K562 (cell line): ENCODE measurements at regions not wholly inside any gene's neighbourhood (a gene's known extent, or its start where the extent isn't known, plus 50 kb on each side); places are given as distances from the start of the nearest gene placed in this dataset.

ENCODE experiments used
- ATAC-seq: fragments of 200-7000 bp; cut with Tn5 transposase; 3 replicates; pipeline ENCODE4 v1.9.1; 2020; ENCODE audit warnings: moderate library complexity
- BruUV-seq: library from RNA; stranded (reverse); fragments of 400-500 nt; replicated peaks from 2 replicates; lab custom pipeline; 2021; lab: Mats Ljungman, UMichigan
- CTCF ChIA-PET: fragments of 300-600 bp; formaldehyde crosslinking; extraction: SDS; loops from one replicate; lab custom pipeline; 2021; ENCODE audit warnings: low intra/inter-chr PET ratio; lab: Yijun Ruan, JAX
- POLR2A ChIA-PET: fragments of 300-600, 350-650 bp; sonication (Branson Sonifier 250); formaldehyde crosslinking; extraction: SDS; loops from one replicate; lab custom pipeline; 2021; ENCODE audit warnings: antibody characterized with exemption, inconsistent platforms; lab: Yijun Ruan, JAX
- DNase-seq, 4 experiments: peaks; one replicate each; pipeline versions ENCODE4 v3.0.0 to v3.0.0-alpha.2; 2011 to 2018; ENCODE audit warnings: low spot score in 3 of 4, mixed read lengths in 3 of 4; ENCODE audit errors: extremely low read depth in 1 of 4
- FAIRE-seq: peaks from 2 replicates; lab custom pipeline; 2011; peaks lifted over from hg19 to GRCh38; lab: Jason Lieb, UNC
- H2AFZ ChIP-seq: 2 replicates; pipeline ENCODE4 v1.6.0; 2011; ENCODE audit warnings: low read depth, low read length, control low read depth, inconsistent platforms
- H3K27ac ChIP-seq: fragments of 200-600 bp; 3 replicates; pipeline ENCODE4 v1.8.0; 2011; ENCODE audit warnings: low read depth, mild to moderate bottlenecking, control low read depth, inconsistent platforms, low read length, moderate library complexity, mixed read lengths; ENCODE audit errors: extremely low read depth
- H3K27me3 ChIP-seq, 2 experiments: fragments of 300-600 bp in 1 of 2; 2 replicates in 1 of 2; 3 replicates in 1 of 2; pipeline versions ENCODE4 v1.6.0 to v1.8.0; 2011; ENCODE audit warnings: inconsistent platforms in 2 of 2, low read length in 2 of 2, mild to moderate bottlenecking in 1 of 2, mixed read lengths in 1 of 2, moderate library complexity in 1 of 2; ENCODE audit not compliant: control insufficient read depth in 2 of 2, insufficient read depth in 2 of 2
- H3K36me3 ChIP-seq: fragments of 300-600 bp; 3 replicates; pipeline ENCODE4 v1.8.0; 2011; ENCODE audit warnings: mild to moderate bottlenecking, low read length, inconsistent platforms; ENCODE audit not compliant: control insufficient read depth, insufficient read depth
- H3K4me1 ChIP-seq, 2 experiments: fragments of 200-600 bp in 1 of 2; replicated peaks in 1 of 2; 2 replicates in 1 of 2; 3 replicates in 1 of 2; pipeline versions ENCODE4 v1.5.1 to v1.8.0; 2011; ENCODE audit warnings: inconsistent platforms in 2 of 2, low read length in 2 of 2, mild to moderate bottlenecking in 1 of 2, mixed read lengths in 1 of 2, moderate library complexity in 1 of 2; ENCODE audit not compliant: control insufficient read depth in 2 of 2, insufficient read depth in 2 of 2
- H3K4me2 ChIP-seq: 2 replicates; pipeline ENCODE4 v1.6.1; 2011; ENCODE audit warnings: low read length, control low read depth, inconsistent platforms, mixed read lengths; ENCODE audit not compliant: insufficient read depth
- H3K4me3 ChIP-seq: fragments of 200-600 bp; sonication (generic), shearing (Covaris generic); 2 replicates; pipeline ENCODE4 v1.5.1; 2016; ENCODE audit warnings: control low read depth, inconsistent platforms
- H3K79me2 ChIP-seq: fragments of 200-600 bp; 3 replicates; pipeline ENCODE4 v1.8.0; 2011; ENCODE audit warnings: low read length, inconsistent platforms; ENCODE audit not compliant: control insufficient read depth, insufficient read depth
- H3K9ac ChIP-seq, 2 experiments: 2 replicates each; pipeline versions ENCODE4 v1.6.0 to v1.6.1; 2011; ENCODE audit warnings: low read depth in 2 of 2, low read length in 2 of 2, control low read depth in 1 of 2, inconsistent platforms in 1 of 2, mild to moderate bottlenecking in 1 of 2, mixed read lengths in 1 of 2; ENCODE audit not compliant: insufficient read depth in 1 of 2
- H3K9me1 ChIP-seq: one replicate; pipeline ENCODE4 v1.6.0; 2011; ENCODE audit warnings: inconsistent platforms, mild to moderate bottlenecking, low read length, moderate library complexity; ENCODE audit not compliant: control insufficient read depth, insufficient read depth
- H3K9me3 ChIP-seq: replicated peaks from 2 replicates; pipeline ENCODE4 v1.5.1; 2011; ENCODE audit warnings: low read depth, low read length, inconsistent platforms; ENCODE audit not compliant: control insufficient read depth, insufficient read depth
- H4K20me1 ChIP-seq: replicated peaks from 2 replicates; pipeline ENCODE4 v1.6.1; 2011; ENCODE audit warnings: low read length, inconsistent platforms, mixed read lengths; ENCODE audit not compliant: control insufficient read depth, insufficient read depth
- CBX5 ChIP-seq: IDR thresholded peaks from 2 replicates; pipeline ENCODE4 v1.6.1; 2014; ENCODE audit warnings: low read depth, borderline replicate concordance
- CSDE1 ChIP-seq, 2 experiments: fragments of 450-650 bp; IDR thresholded peaks; 2 replicates each; pipeline ENCODE4 v1.6.1; 2016; ENCODE audit warnings: mild to moderate bottlenecking in 1 of 2
- KLF13 ChIP-seq: fragments of 450-650 bp; IDR thresholded peaks from 2 replicates; pipeline ENCODE4 v1.6.1; 2016; ENCODE audit warnings: missing genetic modification characterization, low read depth, mild to moderate bottlenecking, missing compliant biosample characterization, moderate library complexity, borderline replicate concordance
- L3MBTL2 ChIP-seq: fragments of 450-650 bp; IDR thresholded peaks from 2 replicates; pipeline ENCODE4 v1.6.1; 2016; ENCODE audit warnings: mild to moderate bottlenecking, moderate library complexity
- NEUROD1 ChIP-seq: fragments of 150-350 bp; IDR thresholded peaks from 2 replicates; pipeline ENCODE4 v1.6.1; 2014; ENCODE audit warnings: borderline replicate concordance, low read length, low read depth; ENCODE audit not compliant: partially characterized antibody
- NFIC ChIP-seq: fragments of 450-650 bp; IDR thresholded peaks from 2 replicates; pipeline ENCODE4 v1.6.1; 2017; ENCODE audit warnings: mild to moderate bottlenecking, inconsistent platforms
- NFYB ChIP-seq: IDR thresholded peaks from 2 replicates; pipeline ENCODE4 v1.6.1; 2011; ENCODE audit warnings: mild to moderate bottlenecking, moderate library complexity; ENCODE audit not compliant: insufficient read length; ENCODE audit errors: extremely low read depth
- RUNX1 ChIP-seq: sonication (generic); IDR thresholded peaks from 2 replicates; pipeline ENCODE4 v1.6.1; 2016; ENCODE audit warnings: antibody characterized with exemption, low read depth
- SAFB2 ChIP-seq: fragments of 200-400 bp; formaldehyde crosslinking; IDR thresholded peaks from 2 replicates; pipeline ENCODE4 v1.6.1; 2018; ENCODE audit warnings: borderline replicate concordance, low read length, low read depth, moderate library complexity; ENCODE audit not compliant: severe bottlenecking
- XRCC4 ChIP-seq: IDR thresholded peaks from one replicate; pipeline ENCODE4 v1.6.1; 2011; ENCODE audit not compliant: insufficient read depth, insufficient read length; ENCODE audit errors: extremely low read depth
- WGBS: fragments of 100-300 bp; shearing (Covaris generic); methylation state at CpG from one replicate; pipeline ENCODE4 v1.1.6; 2016; ENCODE audit warnings: low coverage, mixed read lengths; ENCODE audit not compliant: insufficient coverage; ENCODE audit errors: missing lambda C conversion rate; 5-methylcytosine and 5-hydroxymethylcytosine counted together
- in situ Hi-C: fragments of 300-500 bp; cut with MboI; formaldehyde crosslinking; loops from 4 replicates; pipeline ENCODE4 v1.15.0; 2018; ENCODE audit warnings: inconsistent platforms, mixed read lengths
- intact Hi-C: fragments of 100-400 bp; cut with micrococcal nuclease; formaldehyde crosslinking; loops from 2 replicates; pipeline ENCODE4 v1.14.2; 2022
- TF ChIP-seq, protein P1 (sequence below): fragments of 250-450 bp; sonication (Bioruptor Pico); IDR thresholded peaks from 2 replicates; pipeline ENCODE4 v1.6.1; 2021; ENCODE audit warnings: mild to moderate bottlenecking
- TF ChIP-seq, protein P2 (sequence below), 3 experiments: fragments of 200-800 bp in 1 of 3; fragments of 250-450 bp in 1 of 3; fragments of 450-650 bp in 1 of 3; sonication (Bioruptor Pico) in 1 of 3; sonication (Bioruptor generic) in 1 of 3; formaldehyde crosslinking in 1 of 3; IDR thresholded peaks; 2 replicates each; pipeline versions ENCODE4 v1.6.1 to v1.8.0; 2016 to 2022; ENCODE audit warnings: mild to moderate bottlenecking in 2 of 3, missing genetic modification characterization in 2 of 3, missing compliant biosample characterization in 1 of 3, moderate library complexity in 1 of 3
- TF ChIP-seq, protein P3 (sequence below): IDR thresholded peaks from 3 replicates; pipeline ENCODE4 v1.6.1; 2011; ENCODE audit warnings: borderline replicate concordance, mild to moderate bottlenecking; ENCODE audit not compliant: insufficient read length, insufficient read depth
- TF ChIP-seq, protein P4 (sequence below): sonication (generic); formaldehyde crosslinking; IDR thresholded peaks from 2 replicates; pipeline ENCODE4 v1.8.1; 2022; ENCODE audit warnings: missing genetic modification reagents

DNA sequence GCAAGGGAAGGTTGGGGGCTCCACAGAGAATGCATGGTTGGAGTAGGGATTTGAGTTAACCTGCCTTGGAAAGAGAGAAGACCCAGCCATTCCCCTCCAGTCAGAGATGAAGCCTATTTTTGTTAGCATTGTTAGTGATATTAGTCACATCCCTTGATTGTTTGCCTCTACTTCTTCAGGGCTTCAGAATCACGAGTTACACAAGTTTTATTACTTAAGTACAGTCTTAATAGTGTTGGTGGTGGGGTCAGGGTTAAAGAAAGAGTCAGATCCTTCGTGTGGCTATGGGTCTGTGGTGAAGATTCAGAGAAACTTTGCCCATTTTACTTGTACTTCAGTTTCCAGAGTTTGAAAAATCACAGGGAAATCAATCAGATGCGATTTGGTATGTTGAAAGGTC lies 363.1 kb downstream of the LRIG3 start:
- H3K9me3 ChIP-seq = no peaks in the 10 kb centered on the region
- H3K4me1 ChIP-seq = no peaks in the 10 kb centered on the region
- DNase-seq (no peak), FAIRE-seq (no peak), ATAC-seq (no peak)
- H3K4me3 ChIP-seq = no peak overlapping the region
- POLR2A ChIA-PET = no interaction called here
- no peaks in the 10 kb centered on the region for H4K20me1 ChIP-seq
- no peaks in the 10 kb centered on the region for H3K9me1 ChIP-seq
- no peak overlapping the region for H3K4me2 ChIP-seq
- WGBS = 2% methylated on average over 3 of the region's 3 CpGs
- H3K9ac ChIP-seq = no peak overlapping the region
- CTCF ChIA-PET = no interaction called here
- intact Hi-C loops (no loop called here), in situ Hi-C loops (no loop called here)
- no peaks in the 10 kb centered on the region for H3K36me3 ChIP-seq
- no TSS peak for BruUV-seq
- H3K27me3 ChIP-seq = no peaks in the 10 kb centered on the region
- no peak overlapping the region for H2AFZ ChIP-seq
- H3K27ac ChIP-seq = no peak overlapping the region
- H3K79me2 ChIP-seq = no peaks in the 10 kb centered on the region
- TF ChIP-seq NEUROD1 = no peak
- TF ChIP-seq XRCC4 = no peak
- TF ChIP-seq, protein P1, sequence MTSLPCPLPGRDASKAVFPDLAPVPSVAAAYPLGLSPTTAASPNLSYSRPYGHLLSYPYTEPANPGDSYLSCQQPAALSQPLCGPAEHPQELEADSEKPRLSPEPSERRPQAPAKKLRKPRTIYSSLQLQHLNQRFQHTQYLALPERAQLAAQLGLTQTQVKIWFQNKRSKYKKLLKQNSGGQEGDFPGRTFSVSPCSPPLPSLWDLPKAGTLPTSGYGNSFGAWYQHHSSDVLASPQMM (CRISPR knock-in tag) = no peak
- TF ChIP-seq KLF13 (tag) = no peak
- no peak for TF ChIP-seq SAFB2
- no peak for TF ChIP-seq NFYB
- no peak for TF ChIP-seq L3MBTL2
- TF ChIP-seq, protein P2, sequence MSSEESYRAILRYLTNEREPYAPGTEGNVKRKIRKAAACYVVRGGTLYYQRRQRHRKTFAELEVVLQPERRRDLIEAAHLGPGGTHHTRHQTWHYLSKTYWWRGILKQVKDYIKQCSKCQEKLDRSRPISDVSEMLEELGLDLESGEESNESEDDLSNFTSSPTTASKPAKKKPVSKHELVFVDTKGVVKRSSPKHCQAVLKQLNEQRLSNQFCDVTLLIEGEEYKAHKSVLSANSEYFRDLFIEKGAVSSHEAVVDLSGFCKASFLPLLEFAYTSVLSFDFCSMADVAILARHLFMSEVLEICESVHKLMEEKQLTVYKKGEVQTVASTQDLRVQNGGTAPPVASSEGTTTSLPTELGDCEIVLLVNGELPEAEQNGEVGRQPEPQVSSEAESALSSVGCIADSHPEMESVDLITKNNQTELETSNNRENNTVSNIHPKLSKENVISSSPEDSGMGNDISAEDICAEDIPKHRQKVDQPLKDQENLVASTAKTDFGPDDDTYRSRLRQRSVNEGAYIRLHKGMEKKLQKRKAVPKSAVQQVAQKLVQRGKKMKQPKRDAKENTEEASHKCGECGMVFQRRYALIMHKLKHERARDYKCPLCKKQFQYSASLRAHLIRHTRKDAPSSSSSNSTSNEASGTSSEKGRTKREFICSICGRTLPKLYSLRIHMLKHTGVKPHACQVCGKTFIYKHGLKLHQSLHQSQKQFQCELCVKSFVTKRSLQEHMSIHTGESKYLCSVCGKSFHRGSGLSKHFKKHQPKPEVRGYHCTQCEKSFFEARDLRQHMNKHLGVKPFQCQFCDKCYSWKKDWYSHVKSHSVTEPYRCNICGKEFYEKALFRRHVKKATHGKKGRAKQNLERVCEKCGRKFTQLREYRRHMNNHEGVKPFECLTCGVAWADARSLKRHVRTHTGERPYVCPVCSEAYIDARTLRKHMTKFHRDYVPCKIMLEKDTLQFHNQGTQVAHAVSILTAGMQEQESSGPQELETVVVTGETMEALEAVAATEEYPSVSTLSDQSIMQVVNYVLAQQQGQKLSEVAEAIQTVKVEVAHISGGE (CRISPR knock-in tag; IDR thresholded peaks at IDR 0.05) = no peak
- no peak for TF ChIP-seq RUNX1
- no peak for TF ChIP-seq NFIC
- no peak for TF ChIP-seq CBX5
- no peak for TF ChIP-seq CSDE1 (IDR thresholded peaks at IDR 0.05)
- TF ChIP-seq, protein P3, sequence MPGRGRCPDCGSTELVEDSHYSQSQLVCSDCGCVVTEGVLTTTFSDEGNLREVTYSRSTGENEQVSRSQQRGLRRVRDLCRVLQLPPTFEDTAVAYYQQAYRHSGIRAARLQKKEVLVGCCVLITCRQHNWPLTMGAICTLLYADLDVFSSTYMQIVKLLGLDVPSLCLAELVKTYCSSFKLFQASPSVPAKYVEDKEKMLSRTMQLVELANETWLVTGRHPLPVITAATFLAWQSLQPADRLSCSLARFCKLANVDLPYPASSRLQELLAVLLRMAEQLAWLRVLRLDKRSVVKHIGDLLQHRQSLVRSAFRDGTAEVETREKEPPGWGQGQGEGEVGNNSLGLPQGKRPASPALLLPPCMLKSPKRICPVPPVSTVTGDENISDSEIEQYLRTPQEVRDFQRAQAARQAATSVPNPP = no peak
- TF ChIP-seq, protein P4, sequence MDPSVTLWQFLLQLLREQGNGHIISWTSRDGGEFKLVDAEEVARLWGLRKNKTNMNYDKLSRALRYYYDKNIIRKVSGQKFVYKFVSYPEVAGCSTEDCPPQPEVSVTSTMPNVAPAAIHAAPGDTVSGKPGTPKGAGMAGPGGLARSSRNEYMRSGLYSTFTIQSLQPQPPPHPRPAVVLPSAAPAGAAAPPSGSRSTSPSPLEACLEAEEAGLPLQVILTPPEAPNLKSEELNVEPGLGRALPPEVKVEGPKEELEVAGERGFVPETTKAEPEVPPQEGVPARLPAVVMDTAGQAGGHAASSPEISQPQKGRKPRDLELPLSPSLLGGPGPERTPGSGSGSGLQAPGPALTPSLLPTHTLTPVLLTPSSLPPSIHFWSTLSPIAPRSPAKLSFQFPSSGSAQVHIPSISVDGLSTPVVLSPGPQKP (CRISPR knock-in tag) = no peak
